ENCODE measurements at regions not wholly inside any gene's neighbourhood (a gene's known extent, or its start where the extent isn't known, plus 50 kb on each side); places are given as distances from the start of the nearest gene placed in this dataset.

DNA sequence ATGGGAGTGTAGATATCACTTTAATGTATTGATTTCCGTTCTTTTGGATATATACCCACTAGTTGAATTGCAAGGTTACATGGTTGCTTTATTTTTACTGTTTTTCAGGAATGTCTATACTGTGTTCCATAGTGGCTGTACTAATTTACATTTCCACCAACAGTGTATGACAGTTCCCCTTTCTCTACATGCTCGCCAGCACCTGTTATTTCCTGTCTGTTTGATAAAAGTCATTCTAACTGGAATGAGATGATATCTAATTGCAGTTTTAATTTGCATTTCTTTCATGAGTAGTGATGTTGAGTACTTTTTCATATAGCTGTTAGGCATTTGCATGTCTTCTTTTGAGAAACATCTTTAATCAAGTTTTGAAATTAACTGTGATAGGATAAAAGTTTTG lies 818.6 kb downstream of the SLITRK6 start:
- TF ChIP-seq, protein P1, sequence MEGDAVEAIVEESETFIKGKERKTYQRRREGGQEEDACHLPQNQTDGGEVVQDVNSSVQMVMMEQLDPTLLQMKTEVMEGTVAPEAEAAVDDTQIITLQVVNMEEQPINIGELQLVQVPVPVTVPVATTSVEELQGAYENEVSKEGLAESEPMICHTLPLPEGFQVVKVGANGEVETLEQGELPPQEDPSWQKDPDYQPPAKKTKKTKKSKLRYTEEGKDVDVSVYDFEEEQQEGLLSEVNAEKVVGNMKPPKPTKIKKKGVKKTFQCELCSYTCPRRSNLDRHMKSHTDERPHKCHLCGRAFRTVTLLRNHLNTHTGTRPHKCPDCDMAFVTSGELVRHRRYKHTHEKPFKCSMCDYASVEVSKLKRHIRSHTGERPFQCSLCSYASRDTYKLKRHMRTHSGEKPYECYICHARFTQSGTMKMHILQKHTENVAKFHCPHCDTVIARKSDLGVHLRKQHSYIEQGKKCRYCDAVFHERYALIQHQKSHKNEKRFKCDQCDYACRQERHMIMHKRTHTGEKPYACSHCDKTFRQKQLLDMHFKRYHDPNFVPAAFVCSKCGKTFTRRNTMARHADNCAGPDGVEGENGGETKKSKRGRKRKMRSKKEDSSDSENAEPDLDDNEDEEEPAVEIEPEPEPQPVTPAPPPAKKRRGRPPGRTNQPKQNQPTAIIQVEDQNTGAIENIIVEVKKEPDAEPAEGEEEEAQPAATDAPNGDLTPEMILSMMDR (IDR thresholded peaks at IDR 0.05 in 8 of 11, conservative IDR thresholded peaks at IDR 0.05 in 3 of 11): no peak
- TF ChIP-seq POLR2A (IDR thresholded peaks at IDR 0.05): no peak
